ENCODE measurements at regions not wholly inside any gene's neighbourhood (a gene's known extent, or its start where the extent isn't known, plus 50 kb on each side); places are given as distances from the start of the nearest gene placed in this dataset.
"Not testable (repeated sequence)": the region's sequence is repeated elsewhere in the genome, so short reads cannot be mapped to it uniquely, and the experiment has no call there.

GRCh38 chr1:143604887-143605286 lies 366.9 kb downstream of the FAM72C start:
- intact Hi-C loops (cut with micrococcal nuclease) = no loop called here
- no peak for DNase-seq
- Mint-ChIP-seq H3K9me3 (no peaks in the 10 kb centered on the region), H3K27ac (no peak overlapping the region), H3K4me3 (no peak overlapping the region), H3K4me1 (no peaks in the 10 kb centered on the region), H3K27me3 (peaks cover 5% of the 10 kb centered on the region), H3K36me3 (ENCODE audit: low read depth) (no peaks in the 10 kb centered on the region)
- no peak for TF ChIP-seq CTCF (IDR thresholded peaks at IDR 0.05)
- POLR2A ChIA-PET = no interaction called here
- CTCF ChIA-PET = no interaction called here
- no peak for ATAC-seq (ENCODE audit: low read depth)

- Mint-ChIP-seq H3K9me3 (no peaks in the 10 kb centered on the region), H3K4me1 (no peaks in the 10 kb centered on the region), H3K27me3 (peaks cover 11% of the 10 kb centered on the region), H3K27ac (no peak overlapping the region), H3K36me3 (ENCODE audit: low read depth) (no peaks in the 10 kb centered on the region), H3K4me3 (no peak overlapping the region)
- ChIA-PET CTCF (no interaction called here), POLR2A (no interaction called here)
- no peak for TF ChIP-seq CTCF (IDR thresholded peaks at IDR 0.05)
- ATAC-seq (ENCODE audit: low read depth) = no peak
- no peak for DNase-seq
- intact Hi-C loops (cut with micrococcal nuclease) = no loop called here
Measured at GRCh38 chr1:143584508-143584907, 387.3 kb downstream of the FAM72C start.

- Mint-ChIP-seq H3K9me3 (peaks cover 4% of the 10 kb centered on the region), H3K36me3 (ENCODE audit: low read depth) (no peaks in the 10 kb centered on the region), H3K4me3 (no peak overlapping the region), H3K27ac (no peak overlapping the region), H3K4me1 (no peaks in the 10 kb centered on the region), H3K27me3 (no peaks in the 10 kb centered on the region)
- POLR2A ChIA-PET = no interaction called here
- no peak for ATAC-seq (ENCODE audit: low read depth)
- DNase-seq = no peak
- CTCF ChIA-PET = no interaction called here
- intact Hi-C loops (cut with micrococcal nuclease) = no loop called here
- TF ChIP-seq CTCF (IDR thresholded peaks at IDR 0.05) = no peak
Measured at GRCh38 chr1:143574891-143575520, 396.8 kb downstream of the FAM72C start.

GRCh38 chr1:143572661-143573060 lies 399.1 kb downstream of the FAM72C start:
- intact Hi-C loops (cut with micrococcal nuclease); ATAC-seq (ENCODE audit: low read depth); H3K4me3 Mint-ChIP-seq; H3K27me3 Mint-ChIP-seq; H3K27ac Mint-ChIP-seq; DNase-seq; POLR2A ChIA-PET; H3K36me3 Mint-ChIP-seq (ENCODE audit: low read depth); H3K9me3 Mint-ChIP-seq; H3K4me1 Mint-ChIP-seq; CTCF ChIA-PET: not testable (repeated sequence)

GRCh38 chr1:143563761-143564160 lies 408.0 kb downstream of the FAM72C start:
- H3K4me1 Mint-ChIP-seq; intact Hi-C loops (cut with micrococcal nuclease); H3K27ac Mint-ChIP-seq; H3K4me3 Mint-ChIP-seq; H3K9me3 Mint-ChIP-seq; H3K36me3 Mint-ChIP-seq (ENCODE audit: low read depth); ATAC-seq (ENCODE audit: low read depth); CTCF ChIA-PET; DNase-seq; POLR2A ChIA-PET; H3K27me3 Mint-ChIP-seq: not testable (repeated sequence)

- Mint-ChIP-seq H3K27me3 (no peaks in the 10 kb centered on the region), H3K9me3 (no peaks in the 10 kb centered on the region), H3K27ac (no peak overlapping the region), H3K36me3 (ENCODE audit: low read depth) (no peaks in the 10 kb centered on the region), H3K4me3 (no peak overlapping the region), H3K4me1 (no peaks in the 10 kb centered on the region)
- no peak for ATAC-seq (ENCODE audit: low read depth)
- ChIA-PET CTCF (no interaction called here), POLR2A (no interaction called here)
- intact Hi-C loops (cut with micrococcal nuclease) = no loop called here
- DNase-seq = no peak
- TF ChIP-seq CTCF (IDR thresholded peaks at IDR 0.05) = no peak
Measured at GRCh38 chr1:143553627-143554026, 418.2 kb downstream of the FAM72C start.

- H3K4me1 Mint-ChIP-seq; intact Hi-C loops (cut with micrococcal nuclease); H3K4me3 Mint-ChIP-seq; CTCF ChIA-PET; H3K36me3 Mint-ChIP-seq (ENCODE audit: low read depth); H3K27ac Mint-ChIP-seq; ATAC-seq (ENCODE audit: low read depth); POLR2A ChIA-PET; H3K27me3 Mint-ChIP-seq; DNase-seq: not testable (repeated sequence)
- H3K9me3 Mint-ChIP-seq = peaks cover 18% of the 10 kb centered on the region
Measured at GRCh38 chr1:143504703-143505102, 467.1 kb downstream of the FAM72C start.

- POLR2A ChIA-PET = not testable (repeated sequence)
Measured at GRCh38 chr1:143504080-143504479, 467.7 kb downstream of the FAM72C start.

GRCh38 chr1:143503048-143503447 lies 468.7 kb downstream of the FAM72C start:
- POLR2A ChIA-PET; DNase-seq; H3K27me3 Mint-ChIP-seq; H3K27ac Mint-ChIP-seq; CTCF ChIA-PET; ATAC-seq (ENCODE audit: low read depth); H3K4me3 Mint-ChIP-seq; H3K36me3 Mint-ChIP-seq (ENCODE audit: low read depth); H3K4me1 Mint-ChIP-seq; intact Hi-C loops (cut with micrococcal nuclease): not testable (repeated sequence)
- peaks cover 18% of the 10 kb centered on the region for H3K9me3 Mint-ChIP-seq

More at GRCh38 chr1:143504080-143504479, 467.7 kb downstream of the FAM72C start:
- peaks cover 18% of the 10 kb centered on the region for H3K9me3 Mint-ChIP-seq
- ATAC-seq (ENCODE audit: low read depth); H3K4me3 Mint-ChIP-seq; CTCF ChIA-PET; H3K36me3 Mint-ChIP-seq (ENCODE audit: low read depth); H3K27ac Mint-ChIP-seq; H3K27me3 Mint-ChIP-seq; intact Hi-C loops (cut with micrococcal nuclease); H3K4me1 Mint-ChIP-seq; DNase-seq: not testable (repeated sequence)
